ENCODE measurements at regions not wholly inside any gene's neighbourhood (a gene's known extent, or its start where the extent isn't known, plus 50 kb on each side); places are given as distances from the start of the nearest gene placed in this dataset.

DNA sequence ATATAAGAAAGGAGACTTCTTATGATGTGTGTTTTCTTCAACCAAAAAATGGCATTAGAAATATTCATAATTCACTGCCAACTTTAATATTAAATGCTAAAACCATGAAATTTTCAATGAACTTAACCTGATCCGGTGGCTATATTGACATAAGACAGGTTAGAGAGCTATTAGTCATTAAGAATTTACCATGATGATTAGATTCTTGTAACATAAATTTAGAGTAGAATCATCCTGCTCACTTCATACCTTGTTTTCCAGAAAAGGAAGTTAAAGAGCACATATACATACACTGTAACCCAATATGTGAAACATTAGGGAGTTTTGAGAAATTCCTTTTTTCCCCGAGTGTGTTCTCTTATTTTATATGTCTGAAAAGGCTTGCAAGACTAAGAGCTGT lies 430.3 kb upstream of the SEMA3A start:
- no peak for DNase-seq (ENCODE audit: low spot score)

DNA sequence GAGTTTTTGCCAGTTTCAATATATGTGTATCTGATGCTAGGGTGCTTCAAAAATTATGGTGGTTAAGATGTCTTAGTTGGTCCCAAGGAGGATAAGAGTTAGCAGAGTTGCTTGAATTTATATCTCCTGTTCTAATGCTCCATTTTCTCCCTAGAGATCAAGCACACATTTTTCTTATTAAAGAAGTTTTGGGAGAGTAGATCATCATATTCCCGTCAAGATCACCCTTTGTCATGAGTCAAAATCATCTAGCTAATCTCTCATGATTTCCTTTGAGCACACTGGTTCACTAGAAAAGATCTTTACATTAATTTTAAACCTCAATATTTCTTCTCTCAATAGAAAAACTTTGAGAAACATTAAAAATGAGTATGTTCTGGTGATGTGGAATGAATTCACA lies 429.9 kb upstream of the SEMA3A start:
- DNase-seq (ENCODE audit: low spot score): no peak

DNA sequence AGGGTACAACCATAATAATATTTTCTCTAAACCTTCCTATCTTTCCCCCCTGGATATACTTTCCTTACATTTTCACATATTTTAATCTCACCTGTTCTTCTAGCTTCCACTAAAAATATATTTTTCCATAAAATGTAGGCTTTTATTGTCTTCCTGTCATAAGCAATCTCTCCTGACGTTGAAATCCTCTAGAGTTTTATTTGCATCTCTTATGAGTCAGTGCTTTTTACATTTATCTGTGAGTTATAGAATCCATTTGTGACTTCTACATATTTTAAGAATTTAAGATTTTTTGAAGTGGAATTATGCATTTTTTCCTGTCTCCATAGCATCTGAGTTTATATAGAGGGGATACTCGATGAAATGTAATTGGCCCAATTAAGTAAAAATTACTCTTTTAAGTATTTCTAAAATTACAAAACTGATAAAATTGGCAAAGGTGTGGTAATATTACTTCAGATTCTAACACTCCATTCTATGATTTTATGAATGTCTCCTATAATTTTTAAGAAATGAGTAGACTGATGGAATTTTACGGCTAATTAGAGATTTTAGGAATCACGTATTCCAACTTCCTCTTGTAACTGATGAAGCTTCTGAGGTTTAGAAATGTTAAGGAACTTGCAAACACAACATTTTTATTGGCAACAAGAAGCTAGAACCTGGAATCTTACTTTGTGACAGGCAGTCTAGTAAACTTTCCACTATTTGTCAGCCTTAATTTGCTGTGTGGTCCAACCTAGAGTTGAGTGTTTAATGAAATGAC lies 422.9 kb upstream of the SEMA3A start:
- DNase-seq (ENCODE audit: low spot score): no peak

DNA sequence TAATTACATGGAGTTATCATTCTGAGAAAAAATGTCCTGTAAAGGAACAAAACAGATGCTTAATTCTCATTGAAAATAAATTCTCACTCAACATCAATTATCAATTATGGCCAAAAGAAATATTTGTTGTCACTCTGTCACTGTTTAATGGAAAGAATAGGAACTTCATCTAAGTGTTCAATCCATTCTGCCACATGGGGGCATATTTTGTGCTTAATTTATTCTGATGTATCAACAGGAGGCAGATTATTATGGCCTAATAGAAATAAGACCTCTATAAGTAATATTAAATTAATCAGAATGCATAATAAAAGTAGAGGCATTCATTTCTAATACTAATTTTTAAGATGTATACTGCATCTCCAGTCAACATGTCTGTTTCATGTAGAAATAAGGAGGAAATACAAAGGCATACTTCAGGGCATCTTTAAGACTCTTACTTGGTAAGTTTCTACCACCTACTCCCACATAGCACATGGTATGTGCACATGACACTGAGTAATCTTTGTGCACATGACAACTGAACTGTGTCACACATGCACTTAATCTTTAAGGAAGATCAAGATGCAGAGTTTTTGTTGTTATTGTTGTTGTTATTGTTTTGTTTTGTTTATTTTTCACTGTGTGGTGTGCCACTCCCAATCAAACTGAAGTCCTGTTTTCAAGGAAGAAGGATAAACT lies 420.4 kb upstream of the SEMA3A start:
- DNase-seq (ENCODE audit: low spot score): peak; percentile 21

DNA sequence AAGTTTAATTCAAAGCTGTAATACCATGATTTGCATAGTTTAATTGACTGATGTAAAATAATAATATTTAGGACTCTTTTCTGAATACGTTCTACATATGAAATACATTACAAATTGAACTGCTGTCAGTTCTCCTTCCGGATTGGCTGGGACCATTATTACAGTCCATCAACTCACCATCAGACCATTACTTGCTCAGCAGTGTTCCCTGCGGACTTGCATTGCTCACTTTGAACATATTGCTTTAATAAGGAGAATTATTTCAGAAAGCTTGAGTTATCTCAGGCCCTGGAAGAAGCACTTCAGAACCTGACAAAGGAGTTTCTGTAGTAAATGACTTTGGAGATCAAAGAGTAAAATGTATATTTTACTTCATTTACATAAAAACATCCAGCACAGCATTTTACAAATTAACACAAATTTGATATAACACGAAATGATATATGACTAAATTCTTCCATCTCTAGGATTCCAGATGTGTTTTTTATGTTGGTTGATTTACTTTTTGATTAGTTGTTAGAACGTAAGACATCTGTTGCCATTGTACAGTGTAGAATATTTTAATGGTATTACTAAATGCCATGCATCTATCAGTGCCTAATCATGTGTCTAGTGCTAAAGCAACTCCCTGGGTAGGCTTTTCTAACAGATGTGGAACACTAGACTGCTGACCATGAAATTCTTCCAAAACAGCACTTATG lies 418.5 kb upstream of the SEMA3A start:
- DNase-seq (ENCODE audit: low spot score): no peak

DNA sequence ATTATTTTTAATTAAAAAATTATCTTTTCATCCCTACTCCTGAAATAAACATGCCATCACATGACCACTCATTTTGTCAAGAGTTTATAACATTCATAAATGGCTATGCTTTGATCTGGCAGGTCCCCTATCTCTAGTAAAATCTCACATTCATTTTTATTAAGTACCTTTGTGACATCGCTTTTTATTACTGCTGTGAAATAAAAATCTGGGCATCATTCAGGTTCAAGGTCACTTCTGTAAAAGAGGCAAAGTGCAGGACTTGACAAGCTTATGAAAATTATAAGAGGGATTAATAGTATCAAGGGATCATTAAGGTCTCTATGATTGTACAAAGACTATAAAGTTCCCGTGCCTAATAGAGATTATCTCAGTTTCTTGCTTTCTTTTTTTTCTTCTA lies 416.8 kb upstream of the SEMA3A start:
- no peak for DNase-seq (ENCODE audit: low spot score)

DNA sequence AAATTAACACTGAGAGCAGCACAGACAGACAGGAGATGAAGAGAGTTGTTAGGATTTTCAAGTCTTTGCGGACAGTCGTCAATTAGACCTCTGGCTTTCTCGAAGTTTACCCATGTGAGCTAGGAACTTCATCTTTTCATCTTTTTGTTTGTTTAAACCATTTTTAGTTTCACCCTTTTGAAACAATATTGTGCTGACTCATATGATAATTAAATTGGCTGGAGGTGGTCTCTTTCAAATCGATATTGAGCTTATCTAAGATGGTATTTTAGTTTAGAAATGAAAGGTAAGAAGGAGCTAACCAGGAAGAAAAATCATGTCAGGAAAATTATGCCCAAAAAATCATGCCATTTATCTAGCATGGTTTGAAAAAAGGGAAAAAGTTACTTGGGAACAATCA lies 415.8 kb upstream of the SEMA3A start:
- no peak for DNase-seq (ENCODE audit: low spot score)

DNA sequence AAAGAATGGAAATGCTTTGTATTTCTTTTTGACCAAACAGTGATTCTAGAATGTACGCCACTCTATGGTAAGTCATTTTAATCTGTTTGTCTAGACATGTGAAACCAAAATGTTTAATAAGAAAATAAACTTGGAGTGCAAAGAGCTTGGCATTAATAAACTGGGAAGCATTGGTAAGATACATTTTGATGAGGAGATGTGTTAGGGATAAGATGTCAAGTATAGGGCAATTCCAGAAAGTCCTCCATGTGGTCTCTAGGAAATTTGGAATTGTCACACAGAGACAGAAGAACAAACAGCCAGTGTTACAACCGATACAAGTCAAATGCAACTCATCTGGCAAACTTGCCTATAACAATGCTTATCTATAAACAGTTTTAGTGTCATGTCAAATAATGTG lies 410.7 kb upstream of the SEMA3A start:
- DNase-seq (ENCODE audit: low spot score): no peak

DNA sequence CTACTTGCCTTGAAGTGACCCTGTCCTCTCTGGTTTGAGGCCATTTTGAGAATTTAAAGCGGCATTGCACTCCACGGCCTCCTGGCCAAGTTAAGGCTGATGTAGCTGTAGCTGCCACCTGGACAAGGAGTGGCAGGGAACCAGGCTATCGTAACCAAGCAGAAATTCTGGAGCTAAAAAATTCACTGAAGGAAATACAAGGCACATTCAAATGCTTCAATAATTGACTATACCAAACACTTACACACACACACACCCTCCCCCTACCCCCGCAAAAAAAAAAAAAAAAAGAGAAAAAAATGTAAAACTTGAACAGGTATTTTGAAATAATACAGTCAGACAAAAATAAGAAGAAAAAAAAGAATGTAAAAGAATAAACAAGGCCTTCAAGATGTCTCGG lies 409.0 kb upstream of the SEMA3A start:
- no peak for DNase-seq (ENCODE audit: low spot score)

DNA sequence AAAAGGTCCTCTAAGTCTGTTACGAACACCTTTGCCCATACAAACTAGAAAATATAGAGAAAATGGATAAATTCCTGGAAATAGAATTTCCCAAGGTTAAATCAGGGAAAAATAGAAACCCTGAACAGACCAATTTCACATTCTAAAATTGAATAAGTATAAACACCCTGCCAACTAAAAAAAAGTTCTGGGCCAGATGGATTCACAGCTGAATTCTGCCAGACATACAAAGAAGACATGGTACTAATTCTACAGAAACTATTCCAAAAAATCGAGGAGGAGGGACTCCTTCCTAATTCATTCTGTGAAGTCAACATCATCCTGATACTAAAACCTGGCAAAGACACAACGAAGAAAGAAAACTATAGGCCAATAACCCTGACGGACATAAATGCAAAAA lies 400.4 kb upstream of the SEMA3A start:
- no peak for DNase-seq (ENCODE audit: low spot score)

DNA sequence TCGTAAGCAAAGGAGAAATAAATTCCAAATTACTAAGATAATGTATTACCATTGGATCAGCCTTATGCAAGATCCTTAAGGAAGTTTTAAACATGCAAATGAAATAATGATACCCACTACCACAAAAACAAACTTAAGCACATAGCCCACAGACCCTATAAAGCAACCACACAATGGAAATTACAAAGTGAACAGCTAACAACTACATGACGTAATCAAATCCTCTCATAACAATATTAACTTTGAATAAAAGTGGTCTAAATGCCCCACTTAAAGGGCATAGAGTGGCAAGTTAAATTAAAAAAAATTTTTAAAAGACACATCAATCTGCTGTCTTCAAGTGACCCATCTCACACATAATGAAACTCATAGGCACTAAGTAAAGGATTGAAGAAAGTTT lies 397.3 kb upstream of the SEMA3A start:
- DNase-seq (ENCODE audit: low spot score): no peak

DNA sequence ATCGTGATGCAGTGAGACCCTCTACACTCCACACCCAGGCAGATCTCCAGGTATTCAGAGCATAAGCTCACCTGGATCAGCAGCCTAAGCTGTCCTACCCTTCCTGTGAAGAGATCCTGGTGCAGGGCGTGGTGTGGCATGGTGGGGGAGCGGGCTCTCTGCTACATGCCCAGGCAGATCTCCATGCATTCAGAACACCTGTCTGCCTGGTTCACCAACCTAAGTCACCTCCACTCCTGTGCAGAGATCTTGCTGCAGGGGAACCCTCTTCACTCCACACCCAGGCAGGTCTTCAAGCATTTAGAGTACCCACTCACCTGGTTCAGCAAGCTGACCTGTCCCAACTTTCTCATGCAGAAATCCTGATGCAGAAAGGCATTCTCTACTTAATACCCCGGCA lies 394.4 kb upstream of the SEMA3A start:
- DNase-seq (ENCODE audit: low spot score): no peak

DNA sequence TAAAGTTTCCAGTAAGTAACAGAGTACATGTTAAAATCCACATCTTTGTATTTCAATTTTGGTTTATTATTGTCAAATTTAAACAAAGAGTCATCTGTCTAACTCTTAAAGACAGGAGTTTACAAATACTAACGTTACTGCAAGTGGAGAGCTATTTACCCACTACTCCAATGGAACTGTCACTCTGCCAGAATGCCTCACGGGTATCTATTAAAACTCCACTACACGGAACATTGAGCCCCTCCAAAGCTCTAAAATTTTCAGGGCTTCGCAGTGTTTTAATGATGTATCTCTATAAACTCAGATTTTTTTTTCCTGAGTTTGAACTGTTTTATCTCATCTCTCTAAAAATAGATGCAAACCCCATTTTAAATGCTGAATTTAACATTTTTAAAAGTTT lies 388.7 kb upstream of the SEMA3A start:
- DNase-seq (ENCODE audit: low spot score): no peak

DNA sequence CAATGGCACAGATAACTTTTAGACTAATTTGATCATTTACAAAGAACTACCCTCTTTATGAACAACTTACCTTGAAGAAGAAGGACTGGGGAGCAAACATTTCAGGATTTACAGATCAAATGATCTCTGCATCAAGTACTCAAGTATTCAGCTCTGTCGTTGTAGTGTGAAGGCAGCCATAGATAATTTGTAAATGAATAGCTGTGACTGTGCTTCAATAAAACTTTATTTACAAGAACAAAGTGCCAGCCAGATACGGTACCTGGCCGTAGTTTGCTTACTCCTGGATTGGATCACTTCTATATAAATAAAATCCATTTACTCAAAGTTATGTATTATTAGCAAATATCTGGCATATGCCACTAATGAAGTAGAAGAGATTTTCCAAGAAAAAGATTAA lies 388.2 kb upstream of the SEMA3A start:
- no peak for DNase-seq (ENCODE audit: low spot score)

DNA sequence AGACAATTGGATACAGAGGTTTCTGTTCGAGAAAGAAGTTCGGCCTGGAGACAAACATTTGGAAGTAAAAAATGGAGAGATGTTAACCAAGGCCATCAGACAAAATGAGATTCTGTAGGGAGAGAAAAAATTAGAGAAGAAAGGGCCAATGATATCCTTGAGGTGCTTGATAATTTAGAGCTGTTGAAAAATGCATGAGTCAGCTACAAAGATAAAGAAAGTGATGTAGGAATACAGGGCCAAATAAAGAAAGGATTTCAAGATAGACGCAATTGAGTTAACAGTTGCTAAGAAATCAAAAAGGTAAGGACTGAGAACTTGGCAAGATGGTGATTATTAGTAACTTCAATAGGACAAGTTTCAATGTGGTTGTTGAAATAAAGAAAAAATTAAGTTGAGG lies 384.2 kb upstream of the SEMA3A start:
- DNase-seq (ENCODE audit: low spot score): no peak

DNA sequence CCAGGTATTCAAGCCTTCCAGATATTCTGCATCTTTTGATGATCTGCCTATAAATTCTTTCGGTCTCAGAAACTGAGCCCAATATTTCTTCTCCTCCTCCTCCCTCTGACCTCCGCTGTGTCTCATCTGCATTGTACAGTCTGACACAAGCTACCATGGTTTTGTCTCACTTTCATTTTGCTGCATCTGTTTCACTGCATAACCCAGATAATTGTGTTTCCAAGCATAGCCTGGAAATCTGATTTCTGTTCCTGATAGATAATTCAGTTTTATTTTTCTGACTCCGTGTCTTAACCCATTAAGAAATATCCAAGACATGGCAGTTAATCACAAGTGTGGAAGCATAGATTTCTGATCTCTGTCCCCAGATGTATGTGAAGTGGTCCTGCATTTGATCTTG lies 374.2 kb upstream of the SEMA3A start:
- DNase-seq (ENCODE audit: low spot score): no peak

DNA sequence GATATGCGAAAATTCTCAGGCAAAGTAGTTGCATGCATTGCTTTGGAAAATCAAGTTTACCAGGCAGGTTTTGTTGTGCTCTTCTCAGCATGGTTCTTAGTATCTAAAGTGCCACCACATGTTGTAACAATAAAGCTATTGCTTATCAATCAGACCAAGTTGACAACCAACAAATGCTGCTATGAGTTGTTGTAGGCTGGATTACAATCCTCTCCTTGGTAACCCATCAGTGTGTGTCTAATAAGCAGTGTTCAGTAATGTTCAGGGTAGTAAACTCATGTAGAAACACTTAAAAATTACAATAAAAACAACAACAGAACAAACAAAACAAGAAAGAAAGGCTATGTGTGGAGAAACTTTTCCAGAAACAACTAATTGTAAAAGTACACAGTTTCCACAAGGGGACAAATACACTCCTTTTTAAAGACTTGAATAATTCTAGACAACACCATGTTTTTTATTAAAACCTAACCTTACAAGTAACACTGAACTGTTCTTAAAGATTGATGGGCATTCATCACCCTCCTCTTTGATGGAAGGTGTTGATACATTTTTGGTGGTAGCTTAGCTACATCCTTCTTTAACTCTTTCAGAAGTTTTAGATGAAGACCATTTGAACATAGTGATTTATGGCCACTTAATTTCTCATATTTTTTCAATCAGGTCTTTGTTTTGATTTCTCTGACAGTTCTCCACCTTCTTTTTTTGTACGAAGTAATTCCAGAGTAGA lies 370.9 kb upstream of the SEMA3A start:
- DNase-seq (ENCODE audit: low spot score): no peak

DNA sequence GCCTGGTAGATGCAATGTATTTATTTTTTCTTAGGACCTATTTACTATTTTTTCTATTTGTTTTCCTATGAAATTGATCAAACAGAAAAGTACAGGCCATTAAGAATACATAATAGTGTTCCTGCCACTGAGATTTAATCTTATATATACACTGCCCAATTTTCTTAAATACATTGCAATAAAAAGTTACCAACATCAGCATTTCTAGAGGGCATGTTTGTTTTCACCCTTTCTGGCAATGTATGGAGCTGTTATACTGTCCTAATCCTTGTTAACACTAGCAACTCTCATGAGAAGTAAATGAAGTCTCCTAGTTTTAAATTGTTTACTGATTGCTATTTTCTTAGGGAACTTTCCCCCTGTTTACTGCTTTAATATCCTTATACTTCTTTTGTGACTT lies 359.1 kb upstream of the SEMA3A start:
- DNase-seq (ENCODE audit: low spot score): no peak

DNA sequence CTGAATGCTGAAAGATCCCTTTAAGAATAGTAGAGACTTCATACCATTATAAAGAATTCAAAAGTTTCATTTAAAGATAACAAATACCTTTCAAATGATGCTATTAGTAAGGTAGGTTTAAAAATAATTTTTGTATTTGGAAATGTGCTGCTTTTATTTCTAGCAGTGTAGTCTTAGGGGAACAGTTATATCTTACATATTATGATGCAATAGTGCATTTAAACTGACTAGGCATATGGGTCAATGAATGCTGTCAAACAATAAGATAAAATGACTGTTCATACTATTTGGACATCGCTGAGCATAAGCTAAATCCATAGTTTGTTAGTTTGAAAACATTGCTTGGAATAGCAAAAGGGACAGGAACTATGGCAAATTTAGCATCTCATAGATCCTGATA lies 354.8 kb upstream of the SEMA3A start:
- DNase-seq (ENCODE audit: low spot score): no peak

DNA sequence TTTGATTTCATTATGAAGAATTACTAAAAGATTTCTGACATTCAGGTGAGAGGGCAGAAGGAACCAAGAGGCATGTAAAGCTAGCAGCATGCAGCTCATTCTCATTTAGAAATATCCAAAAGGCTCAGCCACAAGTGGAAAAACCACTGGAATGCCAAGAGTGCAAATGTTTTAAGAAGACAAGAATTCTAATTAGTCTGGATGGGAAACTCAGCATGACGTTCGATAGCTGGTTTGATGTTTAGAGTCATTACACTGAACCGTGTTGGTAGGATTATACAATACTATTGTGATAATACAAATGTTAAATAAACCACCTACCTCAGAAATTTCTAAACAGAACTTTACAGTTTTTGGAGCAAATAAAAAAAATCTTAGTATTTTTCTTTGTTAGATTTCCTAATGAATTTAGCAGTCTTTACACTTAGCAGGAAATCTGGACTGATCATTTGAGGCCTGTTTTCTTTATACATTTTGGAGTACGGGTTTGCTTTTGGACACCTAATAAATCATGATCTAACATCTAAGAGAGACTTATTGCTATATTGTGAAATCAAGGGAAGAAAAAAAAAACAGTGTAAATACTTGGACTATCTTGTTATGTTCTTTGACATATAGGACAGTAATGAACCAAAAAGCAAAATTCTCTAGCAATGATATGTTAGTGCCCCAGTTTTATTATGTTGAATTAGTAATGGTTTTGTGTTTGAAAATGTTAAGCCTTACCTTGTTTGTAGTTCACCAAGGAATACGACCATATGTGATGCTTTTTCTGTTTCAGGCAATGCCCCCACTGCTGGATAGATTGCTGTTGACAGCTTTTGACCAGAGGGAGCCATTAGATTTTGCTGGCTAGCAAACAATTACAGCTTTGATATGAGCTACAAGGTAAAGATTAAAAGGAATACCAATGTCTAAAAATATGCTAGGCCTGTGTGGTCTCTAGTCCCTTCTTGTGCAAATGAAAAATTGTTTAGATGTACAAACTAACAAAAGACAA lies 354.1 kb upstream of the SEMA3A start:
- no peak for DNase-seq (ENCODE audit: low spot score)

DNA sequence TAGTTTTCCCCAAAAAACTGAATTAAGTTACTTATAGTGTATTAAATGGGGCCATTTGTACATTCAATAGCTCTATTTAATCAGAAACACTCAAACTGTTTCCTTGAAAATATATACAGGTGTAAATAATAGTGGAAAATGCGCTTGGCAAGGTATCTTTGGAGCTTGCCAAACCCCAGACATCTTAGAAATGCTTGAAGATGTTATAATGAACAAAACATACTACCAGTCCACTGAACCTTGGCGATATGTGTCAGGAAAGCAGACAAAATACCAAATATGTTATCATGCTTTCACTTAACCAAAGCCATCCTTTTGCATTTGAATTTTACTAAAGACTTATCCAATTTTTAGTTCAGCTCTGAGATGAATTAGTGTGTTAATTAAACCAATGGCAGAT lies 352.7 kb upstream of the SEMA3A start:
- no peak for DNase-seq (ENCODE audit: low spot score)

All from kidney capillary endothelial cell (primary cell).